ENCODE measurements at regions not wholly inside any gene's neighbourhood (a gene's known extent, or its start where the extent isn't known, plus 50 kb on each side); places are given as distances from the start of the nearest gene placed in this dataset.
"Not testable (repeated sequence)": the region's sequence is repeated elsewhere in the genome, so short reads cannot be mapped to it uniquely, and the experiment has no call there.

DNA sequence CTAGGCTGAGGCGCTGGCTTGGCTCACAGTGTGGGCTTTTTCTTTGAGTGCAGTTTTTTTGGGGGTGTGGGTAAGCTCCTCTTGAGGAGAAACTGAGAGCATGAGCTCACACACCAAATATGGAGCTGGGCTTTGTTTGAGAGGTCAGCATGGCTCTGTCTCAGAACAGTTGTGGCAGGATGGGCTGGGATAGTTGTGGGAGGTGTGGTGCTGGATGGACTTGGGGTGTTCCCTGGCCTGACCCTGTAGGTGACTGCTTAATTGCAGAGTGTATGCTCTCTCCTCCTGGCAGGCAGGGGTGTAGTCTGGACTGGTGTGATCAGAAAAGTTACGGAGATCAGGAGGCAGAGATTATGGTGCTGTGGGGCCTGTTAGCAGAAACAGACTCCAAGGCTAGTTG is 64.3 kb upstream of the PGBD5 start:
- no peaks in the 10 kb centered on the region for H3K36me3 ChIP-seq (ENCODE audit: low read depth)
- no peaks in the 10 kb centered on the region for H3K9me3 ChIP-seq (ENCODE audit: severe bottlenecking)
- ATAC-seq (ENCODE audit: low read depth) (no peak), DNase-seq (ENCODE audit: low spot score) (no peak)
- no peaks in the 10 kb centered on the region for H3K27me3 ChIP-seq (ENCODE audit: insufficient read depth, poor library complexity, severe bottlenecking)
- H3K4me1 ChIP-seq (ENCODE audit: insufficient read depth, poor library complexity, severe bottlenecking) = no peaks in the 10 kb centered on the region
- H3K4me3 ChIP-seq (ENCODE audit: severe bottlenecking) = no peak overlapping the region
- no peak overlapping the region for H3K27ac ChIP-seq (ENCODE audit: poor library complexity, severe bottlenecking)
- TF ChIP-seq, protein P1, sequence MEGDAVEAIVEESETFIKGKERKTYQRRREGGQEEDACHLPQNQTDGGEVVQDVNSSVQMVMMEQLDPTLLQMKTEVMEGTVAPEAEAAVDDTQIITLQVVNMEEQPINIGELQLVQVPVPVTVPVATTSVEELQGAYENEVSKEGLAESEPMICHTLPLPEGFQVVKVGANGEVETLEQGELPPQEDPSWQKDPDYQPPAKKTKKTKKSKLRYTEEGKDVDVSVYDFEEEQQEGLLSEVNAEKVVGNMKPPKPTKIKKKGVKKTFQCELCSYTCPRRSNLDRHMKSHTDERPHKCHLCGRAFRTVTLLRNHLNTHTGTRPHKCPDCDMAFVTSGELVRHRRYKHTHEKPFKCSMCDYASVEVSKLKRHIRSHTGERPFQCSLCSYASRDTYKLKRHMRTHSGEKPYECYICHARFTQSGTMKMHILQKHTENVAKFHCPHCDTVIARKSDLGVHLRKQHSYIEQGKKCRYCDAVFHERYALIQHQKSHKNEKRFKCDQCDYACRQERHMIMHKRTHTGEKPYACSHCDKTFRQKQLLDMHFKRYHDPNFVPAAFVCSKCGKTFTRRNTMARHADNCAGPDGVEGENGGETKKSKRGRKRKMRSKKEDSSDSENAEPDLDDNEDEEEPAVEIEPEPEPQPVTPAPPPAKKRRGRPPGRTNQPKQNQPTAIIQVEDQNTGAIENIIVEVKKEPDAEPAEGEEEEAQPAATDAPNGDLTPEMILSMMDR (IDR thresholded peaks at IDR 0.05; ENCODE audit: poor library complexity, severe bottlenecking) = no peak

DNA sequence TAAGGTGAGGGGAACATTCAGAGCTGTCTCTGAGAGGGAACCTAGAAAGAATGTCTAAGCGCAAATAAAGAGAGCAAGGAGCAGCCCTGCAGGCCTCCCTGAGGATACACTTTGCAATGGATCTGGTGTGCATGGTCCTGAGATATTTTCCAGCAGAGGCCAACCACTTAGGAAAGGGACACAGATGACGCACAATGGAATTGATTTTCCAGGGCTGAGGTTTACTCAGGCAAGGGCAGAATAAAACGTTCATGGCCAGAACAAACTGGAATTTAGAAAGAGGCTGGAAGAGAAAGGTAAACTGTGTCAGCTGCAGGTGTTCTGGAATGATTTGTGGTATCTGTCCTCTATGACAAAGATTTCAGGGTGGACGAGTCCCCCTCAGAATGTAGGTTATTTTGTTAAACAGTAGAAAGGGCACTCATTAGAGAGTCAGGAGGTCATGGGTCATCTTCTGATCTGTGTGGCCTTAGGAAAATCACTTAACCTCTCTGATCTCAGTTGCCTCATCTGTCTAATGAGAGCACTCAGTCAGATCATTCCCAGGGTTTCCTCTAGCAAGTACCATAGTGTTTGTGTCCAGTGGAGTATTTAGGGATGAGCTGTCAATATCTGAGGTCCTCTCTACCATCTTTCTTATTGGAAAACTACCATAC is 61.8 kb upstream of the PGBD5 start:
- ATAC-seq (ENCODE audit: low read depth) = no peak
- Histone ChIP-seq H3K27me3 (ENCODE audit: insufficient read depth, poor library complexity, severe bottlenecking) (no peaks in the 10 kb centered on the region), H3K4me3 (ENCODE audit: severe bottlenecking) (no peak overlapping the region), H3K9me3 (ENCODE audit: severe bottlenecking) (no peaks in the 10 kb centered on the region), H3K36me3 (ENCODE audit: low read depth) (no peaks in the 10 kb centered on the region), H3K4me1 (ENCODE audit: insufficient read depth, poor library complexity, severe bottlenecking) (no peaks in the 10 kb centered on the region), H3K27ac (ENCODE audit: poor library complexity, severe bottlenecking) (no peak overlapping the region)
- no peak for DNase-seq (ENCODE audit: low spot score)
- TF ChIP-seq, protein P1 (IDR thresholded peaks at IDR 0.05; ENCODE audit: poor library complexity, severe bottlenecking) = no peak

DNA sequence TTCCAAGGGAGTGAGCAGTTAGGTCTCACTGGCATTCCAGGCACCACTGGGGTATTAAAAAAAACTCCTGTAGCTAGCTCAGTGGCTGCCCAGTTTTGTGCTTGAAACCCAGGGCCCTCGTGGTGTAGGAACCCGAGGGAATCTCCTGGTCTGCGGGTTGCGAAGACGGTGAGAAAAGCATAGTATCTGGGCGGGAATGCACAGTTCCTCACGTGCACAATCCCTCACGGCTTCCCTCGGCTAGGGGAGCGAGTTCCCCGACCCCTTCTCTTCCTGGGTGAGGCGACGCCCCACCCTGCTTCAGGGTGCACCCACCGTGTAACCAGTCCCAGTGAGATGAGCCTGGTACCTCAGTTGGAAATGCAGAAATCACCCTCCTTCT is 50.5 kb upstream of the PGBD5 start:
- H3K4me3 ChIP-seq (ENCODE audit: severe bottlenecking) = no peak overlapping the region
- no peaks in the 10 kb centered on the region for H3K4me1 ChIP-seq (ENCODE audit: insufficient read depth, poor library complexity, severe bottlenecking)
- no peaks in the 10 kb centered on the region for H3K36me3 ChIP-seq (ENCODE audit: low read depth)
- ATAC-seq (ENCODE audit: low read depth) (no peak), DNase-seq (ENCODE audit: low spot score) (no peak)
- TF ChIP-seq, protein P1 (IDR thresholded peaks at IDR 0.05; ENCODE audit: poor library complexity, severe bottlenecking) = no peak
- H3K27me3 ChIP-seq (ENCODE audit: insufficient read depth, poor library complexity, severe bottlenecking) = no peaks in the 10 kb centered on the region
- H3K27ac ChIP-seq (ENCODE audit: poor library complexity, severe bottlenecking) = no peak overlapping the region
- no peaks in the 10 kb centered on the region for H3K9me3 ChIP-seq (ENCODE audit: severe bottlenecking)

DNA sequence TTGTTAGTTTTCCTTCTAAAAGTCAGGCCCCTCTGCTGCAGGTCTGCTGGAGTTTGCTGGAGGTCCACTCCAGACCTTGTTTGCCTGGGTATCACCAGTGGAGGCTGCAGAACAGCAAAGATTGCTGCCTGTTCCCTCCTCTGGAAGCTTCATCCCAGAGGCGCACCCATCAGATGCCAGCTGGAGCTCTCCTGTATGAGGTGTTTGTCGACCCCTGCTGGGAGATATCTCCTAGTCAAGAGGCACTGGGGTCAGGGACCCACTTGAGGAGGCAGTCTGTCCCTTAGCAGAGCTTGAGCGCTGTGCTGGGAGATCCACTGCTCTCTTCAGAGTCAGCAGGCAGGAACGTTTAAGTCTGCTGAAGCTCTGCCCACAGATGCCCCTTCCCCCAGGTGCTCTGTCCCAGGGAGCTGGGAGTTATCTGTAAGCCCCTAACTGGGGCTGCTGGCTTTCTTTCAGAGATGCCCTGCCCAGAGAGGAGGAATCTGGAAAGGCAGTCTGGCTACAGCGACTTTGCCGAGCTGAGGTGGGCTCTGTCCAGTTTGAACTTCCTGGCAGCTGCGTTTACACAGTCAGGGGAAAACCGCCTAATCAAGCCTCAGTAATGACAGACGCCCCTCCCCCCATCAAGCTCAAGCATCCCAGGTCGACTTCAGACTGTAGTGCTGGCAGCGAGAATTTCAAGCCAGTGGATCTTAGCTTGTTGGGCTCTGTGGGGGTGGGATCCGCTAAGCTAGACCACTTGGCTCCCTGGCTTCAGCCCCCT is 49.9 kb upstream of the PGBD5 start:
- not testable (repeated sequence) for H3K27ac ChIP-seq (ENCODE audit: poor library complexity, severe bottlenecking); H3K27me3 ChIP-seq (ENCODE audit: insufficient read depth, poor library complexity, severe bottlenecking); H3K4me3 ChIP-seq (ENCODE audit: severe bottlenecking); H3K9me3 ChIP-seq (ENCODE audit: severe bottlenecking); ATAC-seq (ENCODE audit: low read depth); DNase-seq (ENCODE audit: low spot score); H3K4me1 ChIP-seq (ENCODE audit: insufficient read depth, poor library complexity, severe bottlenecking); H3K36me3 ChIP-seq (ENCODE audit: low read depth)

Data from RWPE2 (cell line).